ENCODE measurements at regions not wholly inside any gene's neighbourhood (a gene's known extent, or its start where the extent isn't known, plus 50 kb on each side); places are given as distances from the start of the nearest gene placed in this dataset.

DNA sequence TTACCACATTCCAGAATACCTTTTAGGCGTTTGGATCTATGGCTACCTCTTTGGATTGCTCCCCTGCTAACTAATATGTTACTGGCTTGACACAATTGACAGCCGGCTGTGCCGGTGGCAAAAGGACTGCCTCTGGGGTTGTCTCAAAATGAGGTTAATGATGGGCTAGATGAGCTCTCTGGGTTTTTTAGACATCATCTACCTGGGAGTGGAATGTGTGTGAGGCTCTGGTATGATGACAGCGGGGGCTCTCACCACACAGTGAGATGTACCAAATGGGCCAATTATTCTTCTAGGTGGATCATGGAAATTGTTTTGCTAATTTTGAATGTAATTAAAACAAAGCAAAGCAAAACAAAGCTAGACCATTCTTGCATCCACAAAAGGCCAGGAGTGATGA, 391.1 kb upstream of the SPRED2 start:
- TF ChIP-seq, protein P1, sequence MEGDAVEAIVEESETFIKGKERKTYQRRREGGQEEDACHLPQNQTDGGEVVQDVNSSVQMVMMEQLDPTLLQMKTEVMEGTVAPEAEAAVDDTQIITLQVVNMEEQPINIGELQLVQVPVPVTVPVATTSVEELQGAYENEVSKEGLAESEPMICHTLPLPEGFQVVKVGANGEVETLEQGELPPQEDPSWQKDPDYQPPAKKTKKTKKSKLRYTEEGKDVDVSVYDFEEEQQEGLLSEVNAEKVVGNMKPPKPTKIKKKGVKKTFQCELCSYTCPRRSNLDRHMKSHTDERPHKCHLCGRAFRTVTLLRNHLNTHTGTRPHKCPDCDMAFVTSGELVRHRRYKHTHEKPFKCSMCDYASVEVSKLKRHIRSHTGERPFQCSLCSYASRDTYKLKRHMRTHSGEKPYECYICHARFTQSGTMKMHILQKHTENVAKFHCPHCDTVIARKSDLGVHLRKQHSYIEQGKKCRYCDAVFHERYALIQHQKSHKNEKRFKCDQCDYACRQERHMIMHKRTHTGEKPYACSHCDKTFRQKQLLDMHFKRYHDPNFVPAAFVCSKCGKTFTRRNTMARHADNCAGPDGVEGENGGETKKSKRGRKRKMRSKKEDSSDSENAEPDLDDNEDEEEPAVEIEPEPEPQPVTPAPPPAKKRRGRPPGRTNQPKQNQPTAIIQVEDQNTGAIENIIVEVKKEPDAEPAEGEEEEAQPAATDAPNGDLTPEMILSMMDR (IDR thresholded peaks at IDR 0.05 in 4 of 5, conservative IDR thresholded peaks at IDR 0.05 in 1 of 5): no peak
- no peak for TF ChIP-seq POLR2A (IDR thresholded peaks at IDR 0.05)
